Endothelial cell of umbilical vein (primary cell): ENCODE measurements at regions not wholly inside any gene's neighbourhood (a gene's known extent, or its start where the extent isn't known, plus 50 kb on each side); places are given as distances from the start of the nearest gene placed in this dataset.
"Not testable (repeated sequence)": the region's sequence is repeated elsewhere in the genome, so short reads cannot be mapped to it uniquely, and the experiment has no call there.

ENCODE experiments used
- POLR2AphosphoS5 ChIP-seq: IDR thresholded peaks from 2 replicates; pipeline ENCODE4 v1.6.1; 2012; ENCODE audit warnings: low read depth, mild to moderate bottlenecking, control low read depth, low read length, moderate library complexity; ENCODE audit not compliant: insufficient read depth
- TF ChIP-seq, protein P1 (sequence below), 2 donors: IDR thresholded peaks; 1 replicate in 1 of 2; 2 replicates in 1 of 2; pipeline ENCODE4 v1.5.1; 2011; ENCODE audit warnings: low read length in 2 of 2, mild to moderate bottlenecking in 2 of 2, moderate library complexity in 2 of 2, control low read depth in 1 of 2, inconsistent platforms in 1 of 2, low read depth in 1 of 2; ENCODE audit not compliant: insufficient read depth in 1 of 2; ENCODE audit errors: extremely low read depth in 1 of 2

DNA sequence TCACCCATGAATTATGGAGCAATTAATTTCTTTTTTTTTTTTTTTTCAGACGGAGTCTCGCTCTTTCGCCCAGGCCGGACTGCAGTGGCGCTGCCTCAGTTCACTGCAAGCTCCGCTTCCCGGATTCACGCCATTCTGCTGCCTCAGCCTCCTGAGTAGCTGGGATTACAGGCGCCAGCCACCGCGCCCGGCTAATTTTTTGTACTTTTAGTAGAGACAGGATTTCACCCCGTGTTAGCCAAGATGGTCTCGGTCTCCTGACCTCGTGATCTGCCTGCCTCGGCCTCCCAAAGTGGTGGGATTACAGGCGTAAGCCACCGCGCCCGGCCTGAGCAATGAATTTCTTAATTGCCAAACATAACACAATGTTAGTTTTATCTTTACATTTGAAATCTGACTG, 1261.2 kb downstream of the CDH11 start:
- TF ChIP-seq, protein P1, sequence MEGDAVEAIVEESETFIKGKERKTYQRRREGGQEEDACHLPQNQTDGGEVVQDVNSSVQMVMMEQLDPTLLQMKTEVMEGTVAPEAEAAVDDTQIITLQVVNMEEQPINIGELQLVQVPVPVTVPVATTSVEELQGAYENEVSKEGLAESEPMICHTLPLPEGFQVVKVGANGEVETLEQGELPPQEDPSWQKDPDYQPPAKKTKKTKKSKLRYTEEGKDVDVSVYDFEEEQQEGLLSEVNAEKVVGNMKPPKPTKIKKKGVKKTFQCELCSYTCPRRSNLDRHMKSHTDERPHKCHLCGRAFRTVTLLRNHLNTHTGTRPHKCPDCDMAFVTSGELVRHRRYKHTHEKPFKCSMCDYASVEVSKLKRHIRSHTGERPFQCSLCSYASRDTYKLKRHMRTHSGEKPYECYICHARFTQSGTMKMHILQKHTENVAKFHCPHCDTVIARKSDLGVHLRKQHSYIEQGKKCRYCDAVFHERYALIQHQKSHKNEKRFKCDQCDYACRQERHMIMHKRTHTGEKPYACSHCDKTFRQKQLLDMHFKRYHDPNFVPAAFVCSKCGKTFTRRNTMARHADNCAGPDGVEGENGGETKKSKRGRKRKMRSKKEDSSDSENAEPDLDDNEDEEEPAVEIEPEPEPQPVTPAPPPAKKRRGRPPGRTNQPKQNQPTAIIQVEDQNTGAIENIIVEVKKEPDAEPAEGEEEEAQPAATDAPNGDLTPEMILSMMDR (IDR thresholded peaks at IDR 0.05; ENCODE audit: extremely low read depth in 1 of 2, insufficient read depth in 1 of 2, low read depth in 1 of 2, low read length in 2 of 2), result not testable (repeated sequence)
- not testable (repeated sequence) for TF ChIP-seq POLR2AphosphoS5
